Gastroesophageal sphincter (tissue), 3 donors: ENCODE measurements at regions not wholly inside any gene's neighbourhood (a gene's known extent, or its start where the extent isn't known, plus 50 kb on each side); places are given as distances from the start of the nearest gene placed in this dataset.

Experiments
- CTCF ChIP-seq, 4 experiments: fragments of 200-600 bp in 2 of 4; fragments of 450-650 bp in 2 of 4; sonication (generic) in 1 of 4; IDR thresholded peaks; one replicate each; pipeline ENCODE4 v1.5.1; 2017 to 2019; ENCODE audit warnings: antibody characterized with exemption in 4 of 4, mild to moderate bottlenecking in 2 of 4, moderate library complexity in 2 of 4
- EP300 ChIP-seq: sonication (generic); formaldehyde crosslinking; IDR thresholded peaks from one replicate; pipeline ENCODE4 v1.6.1; 2017; ENCODE audit warnings: antibody characterized with exemption, mild to moderate bottlenecking
- POLR2A ChIP-seq, 2 donors: fragments of 450-650 bp; IDR thresholded peaks; one replicate each; pipeline ENCODE4 v1.6.1; 2017; ENCODE audit warnings: antibody characterized with exemption in 2 of 2, mild to moderate bottlenecking in 2 of 2, moderate library complexity in 1 of 2
- POLR2AphosphoS5 ChIP-seq: sonication (generic); formaldehyde crosslinking; IDR thresholded peaks from one replicate; pipeline ENCODE4 v1.6.1; 2017; ENCODE audit warnings: antibody characterized with exemption

DNA sequence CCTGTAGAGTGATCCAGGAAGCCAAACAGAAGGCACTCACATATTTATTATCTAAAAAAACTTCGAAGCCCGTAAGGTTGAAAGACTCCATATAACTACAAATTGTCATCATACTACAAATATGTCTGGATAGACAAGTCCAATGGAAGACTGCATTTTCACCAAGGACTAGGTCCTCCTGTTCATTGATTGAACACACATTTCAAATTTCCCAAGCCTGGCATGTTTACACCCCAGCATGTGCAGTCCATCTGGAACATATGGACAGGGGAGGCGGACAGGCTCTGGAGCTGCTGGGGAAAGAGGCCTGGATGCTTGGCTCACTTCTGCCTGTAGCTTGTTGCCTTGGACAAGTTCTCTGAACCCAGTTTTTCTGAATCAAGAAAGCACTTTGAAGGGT, 378.7 kb downstream of the ENC1 start:
- TF ChIP-seq CTCF (IDR thresholded peaks at IDR 0.05) (no peak), POLR2A (IDR thresholded peaks at IDR 0.05) (no peak), EP300 (no peak), POLR2AphosphoS5 (no peak)
